ENCODE measurements at regions not wholly inside any gene's neighbourhood (a gene's known extent, or its start where the extent isn't known, plus 50 kb on each side); places are given as distances from the start of the nearest gene placed in this dataset.

GRCh38 chr7:86280150-86280549, 363.6 kb upstream of the GRM3 start:
- TF ChIP-seq CTCF (IDR thresholded peaks at IDR 0.05) (no peak), POLR2A (IDR thresholded peaks at IDR 0.05) (no peak), POLR2AphosphoS5 (IDR thresholded peaks at IDR 0.05) (no peak)

All from breast epithelium (tissue), 3 donors.